K562 (cell line): ENCODE measurements at regions not wholly inside any gene's neighbourhood (a gene's known extent, or its start where the extent isn't known, plus 50 kb on each side); places are given as distances from the start of the nearest gene placed in this dataset.

Experiments used
- ATAC-seq: fragments of 200-7000 bp; cut with Tn5 transposase; 3 replicates; pipeline ENCODE4 v1.9.1; 2020; ENCODE audit warnings: moderate library complexity
- BruUV-seq: library from RNA; stranded (reverse); fragments of 400-500 nt; replicated peaks from 2 replicates; lab custom pipeline; 2021; lab: Mats Ljungman, UMichigan
- CTCF ChIA-PET: fragments of 300-600 bp; formaldehyde crosslinking; extraction: SDS; loops from one replicate; lab custom pipeline; 2021; ENCODE audit warnings: low intra/inter-chr PET ratio; lab: Yijun Ruan, JAX
- POLR2A ChIA-PET: fragments of 300-600, 350-650 bp; sonication (Branson Sonifier 250); formaldehyde crosslinking; extraction: SDS; loops from one replicate; lab custom pipeline; 2021; ENCODE audit warnings: antibody characterized with exemption, inconsistent platforms; lab: Yijun Ruan, JAX
- DNase-seq, 4 experiments: peaks; one replicate each; pipeline versions ENCODE4 v3.0.0 to v3.0.0-alpha.2; 2011 to 2018; ENCODE audit warnings: low spot score in 3 of 4, mixed read lengths in 3 of 4; ENCODE audit errors: extremely low read depth in 1 of 4
- FAIRE-seq: peaks from 2 replicates; lab custom pipeline; 2011; peaks lifted over from hg19 to GRCh38; lab: Jason Lieb, UNC
- H2AFZ ChIP-seq: 2 replicates; pipeline ENCODE4 v1.6.0; 2011; ENCODE audit warnings: low read depth, low read length, control low read depth, inconsistent platforms
- H3K27ac ChIP-seq: fragments of 200-600 bp; 3 replicates; pipeline ENCODE4 v1.8.0; 2011; ENCODE audit warnings: low read depth, mild to moderate bottlenecking, control low read depth, inconsistent platforms, low read length, moderate library complexity, mixed read lengths; ENCODE audit errors: extremely low read depth
- H3K27me3 ChIP-seq, 2 experiments: fragments of 300-600 bp in 1 of 2; 2 replicates in 1 of 2; 3 replicates in 1 of 2; pipeline versions ENCODE4 v1.6.0 to v1.8.0; 2011; ENCODE audit warnings: inconsistent platforms in 2 of 2, low read length in 2 of 2, mild to moderate bottlenecking in 1 of 2, mixed read lengths in 1 of 2, moderate library complexity in 1 of 2; ENCODE audit not compliant: control insufficient read depth in 2 of 2, insufficient read depth in 2 of 2
- H3K36me3 ChIP-seq: fragments of 300-600 bp; 3 replicates; pipeline ENCODE4 v1.8.0; 2011; ENCODE audit warnings: mild to moderate bottlenecking, low read length, inconsistent platforms; ENCODE audit not compliant: control insufficient read depth, insufficient read depth
- H3K4me1 ChIP-seq, 2 experiments: fragments of 200-600 bp in 1 of 2; replicated peaks in 1 of 2; 2 replicates in 1 of 2; 3 replicates in 1 of 2; pipeline versions ENCODE4 v1.5.1 to v1.8.0; 2011; ENCODE audit warnings: inconsistent platforms in 2 of 2, low read length in 2 of 2, mild to moderate bottlenecking in 1 of 2, mixed read lengths in 1 of 2, moderate library complexity in 1 of 2; ENCODE audit not compliant: control insufficient read depth in 2 of 2, insufficient read depth in 2 of 2
- H3K4me2 ChIP-seq: 2 replicates; pipeline ENCODE4 v1.6.1; 2011; ENCODE audit warnings: low read length, control low read depth, inconsistent platforms, mixed read lengths; ENCODE audit not compliant: insufficient read depth
- H3K4me3 ChIP-seq: fragments of 200-600 bp; sonication (generic), shearing (Covaris generic); 2 replicates; pipeline ENCODE4 v1.5.1; 2016; ENCODE audit warnings: control low read depth, inconsistent platforms
- H3K79me2 ChIP-seq: fragments of 200-600 bp; 3 replicates; pipeline ENCODE4 v1.8.0; 2011; ENCODE audit warnings: low read length, inconsistent platforms; ENCODE audit not compliant: control insufficient read depth, insufficient read depth
- H3K9ac ChIP-seq, 2 experiments: 2 replicates each; pipeline versions ENCODE4 v1.6.0 to v1.6.1; 2011; ENCODE audit warnings: low read depth in 2 of 2, low read length in 2 of 2, control low read depth in 1 of 2, inconsistent platforms in 1 of 2, mild to moderate bottlenecking in 1 of 2, mixed read lengths in 1 of 2; ENCODE audit not compliant: insufficient read depth in 1 of 2
- H3K9me1 ChIP-seq: one replicate; pipeline ENCODE4 v1.6.0; 2011; ENCODE audit warnings: inconsistent platforms, mild to moderate bottlenecking, low read length, moderate library complexity; ENCODE audit not compliant: control insufficient read depth, insufficient read depth
- H3K9me3 ChIP-seq: replicated peaks from 2 replicates; pipeline ENCODE4 v1.5.1; 2011; ENCODE audit warnings: low read depth, low read length, inconsistent platforms; ENCODE audit not compliant: control insufficient read depth, insufficient read depth
- H4K20me1 ChIP-seq: replicated peaks from 2 replicates; pipeline ENCODE4 v1.6.1; 2011; ENCODE audit warnings: low read length, inconsistent platforms, mixed read lengths; ENCODE audit not compliant: control insufficient read depth, insufficient read depth
- CBX2 ChIP-seq: fragments of 200-600 bp; sonication (generic); IDR thresholded peaks from one replicate; pipeline ENCODE4 v1.6.1; 2012; ENCODE audit warnings: mild to moderate bottlenecking, low read length, inconsistent platforms; ENCODE audit not compliant: insufficient read depth, poor library complexity, severe bottlenecking
- CHD2 ChIP-seq: IDR thresholded peaks from 2 replicates; pipeline ENCODE4 v1.6.1; 2011; ENCODE audit warnings: low read depth, low read length
- FOXO4 ChIP-seq: fragments of 450-650 bp; formaldehyde crosslinking; IDR thresholded peaks from 2 replicates; pipeline ENCODE4 v1.4.0; 2020; ENCODE audit warnings: mild to moderate bottlenecking, moderate library complexity
- FUS ChIP-seq: fragments of 200-400 bp; formaldehyde crosslinking; optimal IDR thresholded peaks from 2 replicates; pipeline ENCODE3; 2017; ENCODE audit warnings: low read depth, low read length
- HNRNPLL ChIP-seq: fragments of 200-400 bp; formaldehyde crosslinking; IDR thresholded peaks from 2 replicates; pipeline ENCODE4 v1.6.1; 2017; ENCODE audit warnings: low read length, low read depth, mild to moderate bottlenecking; ENCODE audit not compliant: poor library complexity, severe bottlenecking
- L3MBTL2 ChIP-seq: fragments of 450-650 bp; IDR thresholded peaks from 2 replicates; pipeline ENCODE4 v1.6.1; 2016; ENCODE audit warnings: mild to moderate bottlenecking, moderate library complexity
- LEF1 ChIP-seq: fragments of 450-650 bp; IDR thresholded peaks from 2 replicates; pipeline ENCODE4 v1.6.1; 2016; ENCODE audit warnings: mild to moderate bottlenecking
- MNT ChIP-seq, 2 experiments: fragments of 450-650 bp; conservative IDR thresholded peaks; 2 replicates each; pipeline ENCODE4 v1.6.1; 2017; ENCODE audit warnings: mild to moderate bottlenecking in 2 of 2, moderate library complexity in 2 of 2
- PHB ChIP-seq: fragments of 250-450 bp; sonication (Bioruptor Pico); IDR thresholded peaks from 2 replicates; pipeline ENCODE4 v1.5.0; 2021
- PPARD ChIP-seq: fragments of 250-450 bp; sonication (Bioruptor Pico); IDR thresholded peaks from 2 replicates; pipeline ENCODE4 v1.8.0; 2022; ENCODE audit warnings: inconsistent platforms, mild to moderate bottlenecking, moderate library complexity
- RFX7 ChIP-seq: fragments of 250-450 bp; sonication (Bioruptor Pico); IDR thresholded peaks from 2 replicates; pipeline ENCODE4 v1.5.1; 2021; ENCODE audit warnings: mild to moderate bottlenecking
- UBTF ChIP-seq, 2 experiments: IDR thresholded peaks; 2 replicates each; pipeline ENCODE4 v1.6.1; 2012; ENCODE audit warnings: improper control_type of control experiment in 2 of 2, low read depth in 2 of 2, low read length in 2 of 2, borderline replicate concordance in 1 of 2
- ZNF143 ChIP-seq: sonication (generic); formaldehyde crosslinking; IDR thresholded peaks from 2 replicates; pipeline ENCODE4 v1.9.0; 2022; ENCODE audit warnings: mild to moderate bottlenecking, missing genetic modification reagents
- ZNF41 ChIP-seq: fragments of 250-450 bp; sonication (Bioruptor Pico); conservative IDR thresholded peaks from 2 replicates; pipeline ENCODE4 v1.4.0; 2020; ENCODE audit warnings: mild to moderate bottlenecking
- ZNF561 ChIP-seq: fragments of 450-650 bp; formaldehyde crosslinking; conservative IDR thresholded peaks from 2 replicates; pipeline ENCODE4 v1.4.0; 2020; ENCODE audit warnings: mild to moderate bottlenecking, moderate library complexity
- WGBS: fragments of 100-300 bp; shearing (Covaris generic); methylation state at CpG from one replicate; pipeline ENCODE4 v1.1.6; 2016; ENCODE audit warnings: low coverage, mixed read lengths; ENCODE audit not compliant: insufficient coverage; ENCODE audit errors: missing lambda C conversion rate; 5-methylcytosine and 5-hydroxymethylcytosine counted together
- in situ Hi-C: fragments of 300-500 bp; cut with MboI; formaldehyde crosslinking; loops from 4 replicates; pipeline ENCODE4 v1.15.0; 2018; ENCODE audit warnings: inconsistent platforms, mixed read lengths
- intact Hi-C: fragments of 100-400 bp; cut with micrococcal nuclease; formaldehyde crosslinking; loops from 2 replicates; pipeline ENCODE4 v1.14.2; 2022

GRCh38 chr14:66365388-66365787 is 120.8 kb upstream of the CCDC196 start (continued):
- TF ChIP-seq ZNF561 (no peak), HNRNPLL (no peak)
- TF ChIP-seq, all 486 proteins: peak for 0

GRCh38 chr14:66369157-66369697 is 116.9 kb upstream of the CCDC196 start:
- Histone ChIP-seq H3K36me3 (no peaks in the 10 kb centered on the region), H3K27me3 (no peaks in the 10 kb centered on the region), H3K9me1 (no peaks in the 10 kb centered on the region), H3K4me2 (no peak overlapping the region), H3K9me3 (no peaks in the 10 kb centered on the region), H3K4me1 (no peaks in the 10 kb centered on the region), H3K27ac (no peak overlapping the region), H4K20me1 (no peaks in the 10 kb centered on the region), H3K4me3 (no peak overlapping the region), H3K9ac (no peak overlapping the region), H3K79me2 (no peaks in the 10 kb centered on the region), H2AFZ (no peak overlapping the region)
- WGBS: 0% methylated on average over 3 of the region's 4 CpGs
- no TSS peak for BruUV-seq
- in situ Hi-C loops (loop anchor here (25.0 kb wide), 1 partner anchor 743 kb away; no protein-coding TSS in a partner anchor), intact Hi-C loops (no loop called here)
- ChIA-PET POLR2A (no interaction called here), CTCF (no interaction called here)
- ATAC-seq (no peak), FAIRE-seq (no peak), DNase-seq (no peak)
- TF ChIP-seq L3MBTL2 (no peak), ZNF143 (no peak), UBTF (IDR thresholded peaks at IDR 0.05; ENCODE audit: borderline replicate concordance in 1 of 2, low read depth in 2 of 2, low read length in 2 of 2) (no peak), PPARD (no peak), LEF1 (no peak), MNT (conservative IDR thresholded peaks at IDR 0.05) (no peak), CBX2 (no peak), RFX7 (CRISPR knock-in tag) (no peak), ZNF41 (no peak), FOXO4 (CRISPR knock-in tag) (no peak), PHB (CRISPR knock-in tag) (no peak), FUS (no peak), CHD2 (no peak)
